SK-N-MC (cell line): ENCODE measurements at regions not wholly inside any gene's neighbourhood (a gene's known extent, or its start where the extent isn't known, plus 50 kb on each side); places are given as distances from the start of the nearest gene placed in this dataset.

Experiments
- EZH2 ChIP-seq: fragments of 200-600 bp; sonication (generic); IDR thresholded peaks from one replicate; pipeline ENCODE4 v1.6.1; 2017; ENCODE audit warnings: antibody characterized with exemption
- FOXP2 ChIP-seq: optimal IDR thresholded peaks from 2 replicates; pipeline ENCODE3; 2011; ENCODE audit warnings: mild to moderate bottlenecking, moderate library complexity; ENCODE audit not compliant: insufficient read depth; ENCODE audit errors: extremely low read length, control extremely low read depth
- POLR2AphosphoS5 ChIP-seq: IDR thresholded peaks from 2 replicates; pipeline ENCODE4 v1.6.1; 2012; ENCODE audit warnings: mild to moderate bottlenecking, low read depth, low read length, borderline replicate concordance

DNA sequence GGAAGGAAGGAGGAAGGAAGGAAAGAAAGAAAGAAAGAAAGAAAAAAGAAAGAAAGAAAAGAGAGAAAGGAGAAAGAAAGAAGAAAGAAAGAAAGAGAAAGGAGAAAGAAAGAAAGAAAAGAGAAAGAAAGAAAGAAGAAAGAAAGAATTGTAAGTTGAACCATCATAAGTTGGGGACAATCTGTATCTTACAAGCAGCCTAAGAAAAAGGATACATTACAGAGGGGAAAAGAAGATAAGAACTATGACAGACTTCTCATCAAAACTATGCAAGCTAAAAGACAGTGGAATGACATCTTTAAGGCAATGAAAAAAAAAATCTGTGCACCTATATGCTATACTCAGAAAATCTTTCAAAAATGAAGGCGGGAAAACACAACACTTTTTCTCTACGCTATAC lies 50.3 kb upstream of the SP4 start:
- TF ChIP-seq EZH2 (no peak), POLR2AphosphoS5 (no peak), FOXP2 (no peak)
